Inflammatory macrophage (primary cell): ENCODE measurements at regions not wholly inside any gene's neighbourhood (a gene's known extent, or its start where the extent isn't known, plus 50 kb on each side); places are given as distances from the start of the nearest gene placed in this dataset.

Source experiments
- DNase-seq, 2 donors: peaks; one replicate each; pipeline ENCODE4 v3.0.0-alpha.2; 2020 to 2022

GRCh38 chr17:12445331-12445730 lies 220.4 kb upstream of the MYOCD start:
- no peak for DNase-seq

GRCh38 chr17:12457493-12457892 lies 208.2 kb upstream of the MYOCD start:
- no peak for DNase-seq

- DNase-seq, result no peak
Measured at GRCh38 chr17:12459736-12460135, 206.0 kb upstream of the MYOCD start.

GRCh38 chr17:12463102-12463501 lies 202.6 kb upstream of the MYOCD start:
- no peak for DNase-seq

- DNase-seq, result no peak
Measured at GRCh38 chr17:12472252-12473173, 193.2 kb upstream of the MYOCD start.

- DNase-seq, result no peak
Measured at GRCh38 chr17:12478311-12478710, 187.4 kb upstream of the MYOCD start.

- no peak for DNase-seq
Measured at GRCh38 chr17:12485361-12485906, 180.3 kb upstream of the MYOCD start.

GRCh38 chr17:12489325-12489724 lies 176.4 kb upstream of the MYOCD start:
- DNase-seq, result no peak

- no peak for DNase-seq
Measured at GRCh38 chr17:12492450-12492849, 173.2 kb upstream of the MYOCD start.

GRCh38 chr17:12505866-12506265 lies 159.8 kb upstream of the MYOCD start:
- DNase-seq, result no peak

GRCh38 chr17:12507026-12507595 lies 158.6 kb upstream of the MYOCD start:
- DNase-seq, result no peak

GRCh38 chr17:12509801-12510200 lies 155.9 kb upstream of the MYOCD start:
- no peak for DNase-seq

GRCh38 chr17:12510535-12510934 lies 155.2 kb upstream of the MYOCD start:
- no peak for DNase-seq

GRCh38 chr17:12512694-12513355 lies 152.9 kb upstream of the MYOCD start:
- no peak for DNase-seq

- no peak for DNase-seq
Measured at GRCh38 chr17:12514596-12514995, 151.1 kb upstream of the MYOCD start.

- DNase-seq, result no peak
Measured at GRCh38 chr17:12519956-12520594, 145.6 kb upstream of the MYOCD start.

- DNase-seq, result no peak
Measured at GRCh38 chr17:12521416-12521815, 144.3 kb upstream of the MYOCD start.

GRCh38 chr17:12522336-12522735 lies 143.4 kb upstream of the MYOCD start:
- no peak for DNase-seq

GRCh38 chr17:12522743-12523183 lies 142.9 kb upstream of the MYOCD start:
- no peak for DNase-seq

GRCh38 chr17:12523244-12523643 lies 142.4 kb upstream of the MYOCD start:
- no peak for DNase-seq

GRCh38 chr17:12528036-12528435 lies 137.7 kb upstream of the MYOCD start:
- no peak for DNase-seq

GRCh38 chr17:12530161-12530560 lies 135.5 kb upstream of the MYOCD start:
- no peak for DNase-seq

GRCh38 chr17:12536021-12536420 lies 129.7 kb upstream of the MYOCD start:
- no peak for DNase-seq
